ENCODE measurements at regions not wholly inside any gene's neighbourhood (a gene's known extent, or its start where the extent isn't known, plus 50 kb on each side); places are given as distances from the start of the nearest gene placed in this dataset.

GRCh38 chr6:23656255-23657194, 469.5 kb upstream of the NRSN1 start:
- Histone ChIP-seq H3K9me3 (ENCODE audit: insufficient read depth, low read depth) (no peaks in the 10 kb centered on the region), H3K79me2 (ENCODE audit: low read depth) (no peaks in the 10 kb centered on the region), H3K27me3 (ENCODE audit: insufficient read depth, low read depth) (no peaks in the 10 kb centered on the region), H3K4me1 (replicated peaks; ENCODE audit: insufficient read depth) (no peaks in the 10 kb centered on the region), H3K27ac (no peak overlapping the region), H4K20me1 (ENCODE audit: insufficient read depth) (no peaks in the 10 kb centered on the region), H3K9me2 (ENCODE audit: insufficient read depth) (no peaks in the 10 kb centered on the region), H3F3A (ENCODE audit: insufficient read depth, low read depth) (no peaks in the 10 kb centered on the region), H3K4me3 (no peak overlapping the region), H3K4me2 (no peak overlapping the region), H3K36me3 (ENCODE audit: low read depth) (no peaks in the 10 kb centered on the region), H2AFZ (no peak overlapping the region)
- ChIA-PET POLR2A (ENCODE audit: unreplicated experiment) (no interaction called here), CTCF (interaction anchor here (0.6 kb wide), 1 partner anchor 209 kb away, joined by 3 read pairs; no protein-coding TSS in a partner anchor)
- no peak for DNase-seq
- TF ChIP-seq EZH2 (IDR thresholded peaks at IDR 0.05; ENCODE audit: low read depth) (no peak), CTCF (conservative IDR thresholded peaks at IDR 0.05) (no peak)
- intact Hi-C loops (cut with micrococcal nuclease; ENCODE audit: unreplicated experiment), result no loop called here
- BruUV-seq (replicated peaks), result no TSS peak

DNA sequence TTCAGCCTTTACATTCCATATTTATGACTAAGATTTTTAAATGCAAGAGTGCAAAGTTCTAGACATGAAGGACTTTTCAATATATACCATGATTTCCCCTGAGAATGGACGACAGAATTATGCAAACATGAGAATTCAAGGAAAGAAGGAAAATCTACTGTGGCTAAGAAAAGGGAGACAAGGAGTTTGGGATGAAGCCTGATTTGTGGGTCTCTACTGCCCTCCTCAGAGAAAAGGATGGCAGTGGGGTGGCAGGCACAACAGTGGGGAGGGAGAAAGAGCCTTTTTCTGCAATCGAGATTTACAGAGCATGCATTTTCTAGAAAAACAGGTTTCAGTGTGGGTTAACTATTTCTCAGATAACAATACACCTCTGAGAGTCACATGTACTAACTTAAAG, 466.9 kb upstream of the NRSN1 start:
- POLR2A ChIA-PET (ENCODE audit: unreplicated experiment), result interaction anchor here (0.5 kb wide), 1 partner anchor 391 kb away, joined by 9 read pairs; no protein-coding TSS in a partner anchor
- Histone ChIP-seq H3K27me3 (ENCODE audit: insufficient read depth, low read depth) (no peaks in the 10 kb centered on the region), H3K27ac (no peak overlapping the region), H3K4me3 (no peak overlapping the region), H3F3A (ENCODE audit: insufficient read depth, low read depth) (no peaks in the 10 kb centered on the region), H3K9me3 (ENCODE audit: insufficient read depth, low read depth) (no peaks in the 10 kb centered on the region), H3K4me1 (replicated peaks; ENCODE audit: insufficient read depth) (no peaks in the 10 kb centered on the region), H3K9me2 (ENCODE audit: insufficient read depth) (no peaks in the 10 kb centered on the region), H3K36me3 (ENCODE audit: low read depth) (no peaks in the 10 kb centered on the region), H3K79me2 (ENCODE audit: low read depth) (no peaks in the 10 kb centered on the region), H2AFZ (no peak overlapping the region), H4K20me1 (ENCODE audit: insufficient read depth) (no peaks in the 10 kb centered on the region), H3K4me2 (no peak overlapping the region)
- intact Hi-C loops (cut with micrococcal nuclease; ENCODE audit: unreplicated experiment), result no loop called here
- no TSS peak for BruUV-seq (replicated peaks)
- CTCF ChIA-PET, result interaction anchor here (0.6 to 0.7 kb wide), 2 partner anchors 491 to 558 kb away, joined by 3 to 4 read pairs; no protein-coding TSS in a partner anchor
- no peak for TF ChIP-seq EZH2 (IDR thresholded peaks at IDR 0.05; ENCODE audit: low read depth)
- TF ChIP-seq CTCF (conservative IDR thresholded peaks at IDR 0.05), result peak; percentile 39; the same call in 1 of the 2 replicates
- DNase-seq, result peak in 1 of 2 experiments; percentile 4

DNA sequence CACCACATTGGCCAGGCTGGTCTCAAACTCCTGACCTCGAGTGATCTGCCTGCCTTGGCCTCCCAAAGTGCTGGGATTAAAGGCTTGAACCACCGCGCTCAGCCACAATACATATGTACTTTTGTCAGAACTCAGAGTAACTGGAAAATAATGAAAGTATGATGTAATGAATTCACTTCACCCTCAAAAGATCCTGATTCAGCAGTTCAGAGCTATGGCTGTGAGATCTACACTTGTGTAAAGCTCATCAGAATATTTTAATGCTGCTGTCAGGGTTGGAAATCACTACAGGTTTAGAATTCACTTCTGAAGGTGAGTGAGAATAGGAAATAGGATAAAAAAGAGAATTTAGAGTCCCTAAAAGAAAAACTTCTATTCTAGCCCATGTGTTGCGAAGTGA, 464.5 kb upstream of the NRSN1 start:
- Histone ChIP-seq H3K27ac (no peak overlapping the region), H4K20me1 (ENCODE audit: insufficient read depth) (no peaks in the 10 kb centered on the region), H3K4me1 (replicated peaks; ENCODE audit: insufficient read depth) (no peaks in the 10 kb centered on the region), H3K27me3 (ENCODE audit: insufficient read depth, low read depth) (no peaks in the 10 kb centered on the region), H3K4me2 (no peak overlapping the region), H3K79me2 (ENCODE audit: low read depth) (no peaks in the 10 kb centered on the region), H3K9me3 (ENCODE audit: insufficient read depth, low read depth) (no peaks in the 10 kb centered on the region), H3K4me3 (no peak overlapping the region), H3K9me2 (ENCODE audit: insufficient read depth) (no peaks in the 10 kb centered on the region), H3K36me3 (ENCODE audit: low read depth) (no peaks in the 10 kb centered on the region), H3F3A (ENCODE audit: insufficient read depth, low read depth) (no peaks in the 10 kb centered on the region), H2AFZ (no peak overlapping the region)
- TF ChIP-seq EZH2 (IDR thresholded peaks at IDR 0.05; ENCODE audit: low read depth), result no peak
- TF ChIP-seq CTCF (conservative IDR thresholded peaks at IDR 0.05), result no peak
- POLR2A ChIA-PET (ENCODE audit: unreplicated experiment), result no interaction called here
- CTCF ChIA-PET, result no interaction called here
- BruUV-seq (replicated peaks), result no TSS peak
- DNase-seq, result no peak
- intact Hi-C loops (cut with micrococcal nuclease; ENCODE audit: unreplicated experiment), result no loop called here
